Liver (tissue), 7 donors: ENCODE measurements at regions not wholly inside any gene's neighbourhood (a gene's known extent, or its start where the extent isn't known, plus 50 kb on each side); places are given as distances from the start of the nearest gene placed in this dataset.

Experiments
- DNase-seq: peaks from one replicate; pipeline ENCODE4 v3.0.0-alpha.2; 2017; ENCODE audit warnings: low spot score
- H3K27ac ChIP-seq, 2 donors: one replicate each; pipeline ENCODE4 v1.7.0; 2013; ENCODE audit warnings: inconsistent platforms in 2 of 2, low read length in 2 of 2, control low read depth in 1 of 2, low read depth in 1 of 2, mild to moderate bottlenecking in 1 of 2
- H3K27me3 ChIP-seq, 4 donors: one replicate each; pipeline versions ENCODE4 v1.6.1 to v1.7.0; 2013; ENCODE audit warnings: low read length in 3 of 4, inconsistent platforms in 1 of 4, mild to moderate bottlenecking in 1 of 4, moderate library complexity in 1 of 4; ENCODE audit not compliant: control insufficient read depth in 4 of 4, insufficient read depth in 4 of 4
- H3K36me3 ChIP-seq, 4 donors: one replicate each; pipeline versions ENCODE4 v1.6.1 to v1.7.0; 2013; ENCODE audit warnings: low read length in 3 of 4, mild to moderate bottlenecking in 3 of 4, low read depth in 1 of 4, moderate library complexity in 1 of 4; ENCODE audit not compliant: control insufficient read depth in 4 of 4, insufficient read depth in 3 of 4
- H3K4me1 ChIP-seq, 4 donors: one replicate each; pipeline versions ENCODE4 v1.6.1 to v1.7.0; 2013; ENCODE audit warnings: low read length in 3 of 4, mild to moderate bottlenecking in 3 of 4, moderate library complexity in 1 of 4; ENCODE audit not compliant: control insufficient read depth in 4 of 4, insufficient read depth in 4 of 4
- H3K4me3 ChIP-seq, 3 donors: one replicate each; pipeline versions ENCODE4 v1.6.1 to v1.7.0; 2013; ENCODE audit warnings: low read length in 3 of 3, control low read depth in 1 of 3, low read depth in 1 of 3, mild to moderate bottlenecking in 1 of 3
- H3K9ac ChIP-seq, 2 donors: one replicate each; pipeline ENCODE4 v1.7.0; 2013; ENCODE audit warnings: low read length in 2 of 2, mild to moderate bottlenecking in 2 of 2, moderate library complexity in 2 of 2, control low read depth in 1 of 2, low read depth in 1 of 2
- H3K9me3 ChIP-seq, 4 donors: one replicate each; pipeline versions ENCODE4 v1.6.1 to v1.7.0; 2013; ENCODE audit warnings: low read length in 3 of 4; ENCODE audit not compliant: control insufficient read depth in 4 of 4
- ATF3 ChIP-seq: IDR thresholded peaks from 2 replicates; pipeline ENCODE4 v1.6.1; 2016; ENCODE audit warnings: antibody characterized with exemption
- FOXA1 ChIP-seq: IDR thresholded peaks from 2 replicates; pipeline ENCODE4 v1.6.1; 2016; ENCODE audit warnings: antibody characterized with exemption
- FOXA2 ChIP-seq: IDR thresholded peaks from 2 replicates; pipeline ENCODE4 v1.6.1; 2016; ENCODE audit warnings: antibody characterized with exemption
- GABPA ChIP-seq, 2 donors: IDR thresholded peaks in 1 of 2; conservative IDR thresholded peaks in 1 of 2; 2 replicates each; pipeline ENCODE4 v1.6.1; 2016; ENCODE audit warnings: antibody characterized with exemption in 2 of 2, mild to moderate bottlenecking in 1 of 2, moderate library complexity in 1 of 2
- HNF4G ChIP-seq: IDR thresholded peaks from 2 replicates; pipeline ENCODE4 v1.6.1; 2016; ENCODE audit warnings: antibody characterized with exemption
- JUND ChIP-seq, 2 donors: IDR thresholded peaks; 2 replicates each; pipeline ENCODE4 v1.6.1; 2016; ENCODE audit warnings: antibody characterized with exemption in 2 of 2
- NR2F2 ChIP-seq: IDR thresholded peaks from 2 replicates; pipeline ENCODE4 v1.6.1; 2016; ENCODE audit warnings: antibody characterized with exemption
- RAD21 ChIP-seq, 2 donors: IDR thresholded peaks; 2 replicates each; pipeline ENCODE4 v1.6.1; 2016; ENCODE audit warnings: antibody characterized with exemption in 2 of 2, mild to moderate bottlenecking in 2 of 2
- SP1 ChIP-seq: IDR thresholded peaks from 2 replicates; pipeline ENCODE4 v1.6.1; 2018; ENCODE audit warnings: antibody characterized with exemption, mild to moderate bottlenecking
- TAF1 ChIP-seq: conservative IDR thresholded peaks from 2 replicates; pipeline ENCODE4 v1.6.1; 2016; ENCODE audit warnings: antibody characterized with exemption, mild to moderate bottlenecking
- YY1 ChIP-seq: IDR thresholded peaks from 2 replicates; pipeline ENCODE4 v1.6.1; 2016; ENCODE audit warnings: antibody characterized with exemption, mild to moderate bottlenecking
- ZBTB33 ChIP-seq: IDR thresholded peaks from 2 replicates; pipeline ENCODE4 v1.6.1; 2016; ENCODE audit warnings: antibody characterized with exemption
- WGBS: extraction: QIAGEN DNeasy Blood & Tissue Kit; methylation state at CpG from one replicate; pipeline ENCODE4 v1.1.7; 2013; 5-methylcytosine and 5-hydroxymethylcytosine counted together
- TF ChIP-seq, protein P1 (sequence below): IDR thresholded peaks from 2 replicates; pipeline ENCODE4 v1.6.1; 2016; ENCODE audit warnings: antibody characterized with exemption, mild to moderate bottlenecking
- donor health status: healthy.
- donor health status: healthy.
- donor health status: healthy.
- donor health status: healthy.

DNA sequence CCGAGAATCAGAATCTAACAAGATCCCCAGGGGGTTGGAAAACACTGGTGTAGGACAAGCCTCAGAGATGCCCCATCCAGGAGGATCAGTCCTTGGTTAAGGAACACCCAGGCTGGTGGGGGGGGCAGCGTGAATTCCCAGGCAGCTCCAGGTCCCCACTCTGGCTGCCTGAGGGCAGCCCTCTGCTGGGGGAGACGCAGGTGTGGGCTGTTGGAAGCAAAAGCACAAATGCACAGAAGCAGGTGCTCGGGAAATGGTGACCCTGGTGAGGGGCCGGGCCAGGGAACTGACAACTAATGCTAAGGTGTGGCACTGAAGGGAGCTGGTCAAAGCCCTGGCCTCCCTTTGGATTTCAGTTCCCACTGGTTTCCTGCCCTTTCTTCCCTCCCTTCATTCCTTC lies 140.8 kb upstream of the CDH5 start (continued):
- TF ChIP-seq, protein P1, sequence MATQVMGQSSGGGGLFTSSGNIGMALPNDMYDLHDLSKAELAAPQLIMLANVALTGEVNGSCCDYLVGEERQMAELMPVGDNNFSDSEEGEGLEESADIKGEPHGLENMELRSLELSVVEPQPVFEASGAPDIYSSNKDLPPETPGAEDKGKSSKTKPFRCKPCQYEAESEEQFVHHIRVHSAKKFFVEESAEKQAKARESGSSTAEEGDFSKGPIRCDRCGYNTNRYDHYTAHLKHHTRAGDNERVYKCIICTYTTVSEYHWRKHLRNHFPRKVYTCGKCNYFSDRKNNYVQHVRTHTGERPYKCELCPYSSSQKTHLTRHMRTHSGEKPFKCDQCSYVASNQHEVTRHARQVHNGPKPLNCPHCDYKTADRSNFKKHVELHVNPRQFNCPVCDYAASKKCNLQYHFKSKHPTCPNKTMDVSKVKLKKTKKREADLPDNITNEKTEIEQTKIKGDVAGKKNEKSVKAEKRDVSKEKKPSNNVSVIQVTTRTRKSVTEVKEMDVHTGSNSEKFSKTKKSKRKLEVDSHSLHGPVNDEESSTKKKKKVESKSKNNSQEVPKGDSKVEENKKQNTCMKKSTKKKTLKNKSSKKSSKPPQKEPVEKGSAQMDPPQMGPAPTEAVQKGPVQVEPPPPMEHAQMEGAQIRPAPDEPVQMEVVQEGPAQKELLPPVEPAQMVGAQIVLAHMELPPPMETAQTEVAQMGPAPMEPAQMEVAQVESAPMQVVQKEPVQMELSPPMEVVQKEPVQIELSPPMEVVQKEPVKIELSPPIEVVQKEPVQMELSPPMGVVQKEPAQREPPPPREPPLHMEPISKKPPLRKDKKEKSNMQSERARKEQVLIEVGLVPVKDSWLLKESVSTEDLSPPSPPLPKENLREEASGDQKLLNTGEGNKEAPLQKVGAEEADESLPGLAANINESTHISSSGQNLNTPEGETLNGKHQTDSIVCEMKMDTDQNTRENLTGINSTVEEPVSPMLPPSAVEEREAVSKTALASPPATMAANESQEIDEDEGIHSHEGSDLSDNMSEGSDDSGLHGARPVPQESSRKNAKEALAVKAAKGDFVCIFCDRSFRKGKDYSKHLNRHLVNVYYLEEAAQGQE, result no peak

GRCh38 chr16:66224626-66225025 lies 141.9 kb upstream of the CDH5 start:
- H3K4me1 ChIP-seq, result no peaks in the 10 kb centered on the region
- TF ChIP-seq NR2F2, result no peak
- no peak for TF ChIP-seq JUND (IDR thresholded peaks at IDR 0.05)
- no peak for TF ChIP-seq SP1
- no peak for TF ChIP-seq RAD21 (IDR thresholded peaks at IDR 0.05)
- TF ChIP-seq YY1, result no peak

DNA sequence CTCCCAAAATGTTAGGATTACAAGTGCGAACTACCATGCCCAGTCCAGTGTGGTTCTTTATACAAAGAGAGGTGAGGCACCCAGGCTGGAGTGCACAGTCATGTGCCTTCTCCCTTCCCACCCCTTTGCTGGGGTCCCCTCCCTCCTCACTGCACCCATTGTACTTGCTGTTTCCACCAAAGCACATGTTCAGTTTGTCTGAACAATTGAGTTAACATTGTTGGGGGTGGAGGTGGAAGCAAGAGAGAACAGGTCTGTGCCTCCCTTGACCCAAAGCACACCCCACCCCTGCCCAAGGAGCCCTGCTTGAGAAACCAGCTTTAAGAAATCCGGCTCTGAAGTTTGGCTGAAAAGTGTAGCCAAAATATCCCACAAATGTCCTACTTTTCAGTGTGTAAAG lies 142.3 kb upstream of the CDH5 start:
- TF ChIP-seq TAF1 (no peak), ZBTB33 (no peak), GABPA (IDR thresholded peaks at IDR 0.05 in 1 of 2, conservative IDR thresholded peaks at IDR 0.05 in 1 of 2) (no peak), NR2F2 (no peak), HNF4G (no peak), FOXA1 (no peak), ATF3 (no peak), YY1 (no peak), FOXA2 (no peak), JUND (IDR thresholded peaks at IDR 0.05) (no peak)
- TF ChIP-seq, protein P1, result no peak
- 73% methylated on average over 2 of the region's 2 CpGs for WGBS
- Histone ChIP-seq H3K9ac (no peak overlapping the region), H3K36me3 (no peaks in the 10 kb centered on the region), H3K4me1 (no peaks in the 10 kb centered on the region), H3K9me3 (no peaks in the 10 kb centered on the region), H3K4me3 (no peak overlapping the region), H3K27ac (no peak overlapping the region), H3K27me3 (no peaks in the 10 kb centered on the region)
- DNase-seq, result no peak

More at GRCh38 chr16:66224626-66225025, 141.9 kb upstream of the CDH5 start:
- H3K27me3 ChIP-seq, result no peaks in the 10 kb centered on the region
- DNase-seq, result no peak
- WGBS, result 53% methylated on average over 8 of the region's 8 CpGs
- no peak overlapping the region for H3K4me3 ChIP-seq
- no peak overlapping the region for H3K27ac ChIP-seq
- H3K9me3 ChIP-seq, result no peaks in the 10 kb centered on the region
- no peak overlapping the region for H3K9ac ChIP-seq
- H3K36me3 ChIP-seq, result no peaks in the 10 kb centered on the region
